SK-N-SH (cell line): ENCODE measurements at regions not wholly inside any gene's neighbourhood (a gene's known extent, or its start where the extent isn't known, plus 50 kb on each side); places are given as distances from the start of the nearest gene placed in this dataset.

Experiments
- CTCF ChIA-PET: fragments of 300-600, 350-600 bp; formaldehyde crosslinking; extraction: SDS; loops from one replicate; lab custom pipeline; 2021; lab: Yijun Ruan, JAX
- POLR2A ChIA-PET: fragments of 350-600 bp; sonication (Branson Sonifier 250); formaldehyde crosslinking; extraction: SDS; loops from one replicate; lab custom pipeline; 2020; ENCODE audit warnings: antibody characterized with exemption, inconsistent platforms; lab: Yijun Ruan, JAX
- DNase-seq: peaks from one replicate; pipeline ENCODE4 v3.0.0; 2012
- H2AFZ ChIP-seq: fragments of 200-600 bp; sonication (generic); 2 replicates; pipeline ENCODE4 v1.8.1; 2016; ENCODE audit warnings: antibody characterized with exemption, mild to moderate bottlenecking, low read depth
- H3F3A ChIP-seq: fragments of 200-600 bp; sonication (generic); replicated peaks from 2 replicates; pipeline ENCODE3; 2016; ENCODE audit warnings: antibody characterized with exemption, mild to moderate bottlenecking; ENCODE audit not compliant: insufficient read depth
- H3K27ac ChIP-seq, 2 experiments: fragments of 200-500 bp in 1 of 2; fragments of 200-600 bp in 1 of 2; sonication (Bioruptor generic) in 1 of 2; sonication (generic), shearing (Covaris generic) in 1 of 2; 2 replicates each; pipeline versions ENCODE4 v1.5.1 to v1.6.1; 2014 to 2016; ENCODE audit warnings: low read depth in 2 of 2, inconsistent platforms in 1 of 2, low read length in 1 of 2, mild to moderate bottlenecking in 1 of 2, mixed read lengths in 1 of 2
- H3K27me3 ChIP-seq: fragments of 200-600 bp; sonication (generic), shearing (Covaris generic); 2 replicates; pipeline ENCODE4 v1.6.1; 2016; ENCODE audit warnings: mixed run types; ENCODE audit not compliant: insufficient read depth
- H3K36me3 ChIP-seq, 2 experiments: fragments of 200-500 bp in 1 of 2; fragments of 200-600 bp in 1 of 2; sonication (Bioruptor generic) in 1 of 2; sonication (generic) in 1 of 2; replicated peaks in 1 of 2; 2 replicates each; pipeline versions ENCODE3 to v1.5.1; 2014 to 2016; ENCODE audit warnings: low read length in 1 of 2, mild to moderate bottlenecking in 1 of 2; ENCODE audit not compliant: insufficient read depth in 2 of 2, control insufficient read depth in 1 of 2
- H3K4me1 ChIP-seq, 2 experiments: fragments of 200-500 bp in 1 of 2; fragments of 200-600 bp in 1 of 2; sonication (Bioruptor generic) in 1 of 2; sonication (generic), shearing (Covaris generic) in 1 of 2; 2 replicates each; pipeline versions ENCODE4 v1.5.1 to v1.6.1; 2014 to 2016; ENCODE audit warnings: low read depth in 1 of 2, low read length in 1 of 2, mixed run types in 1 of 2; ENCODE audit not compliant: insufficient read depth in 2 of 2, control insufficient read depth in 1 of 2
- H3K4me2 ChIP-seq: fragments of 200-600 bp; sonication (generic), shearing (Covaris generic); 2 replicates; pipeline ENCODE4 v1.6.1; 2017; ENCODE audit warnings: mixed run types
- H3K4me3 ChIP-seq, 2 experiments: fragments of 200-500 bp in 1 of 2; fragments of 200-600 bp in 1 of 2; sonication (Bioruptor generic) in 1 of 2; sonication (generic), shearing (Covaris generic) in 1 of 2; 2 replicates each; pipeline versions ENCODE4 v1.5.1 to v1.8.1; 2014 to 2016; ENCODE audit warnings: low read depth in 2 of 2, inconsistent platforms in 1 of 2, low read length in 1 of 2, mild to moderate bottlenecking in 1 of 2, mixed read lengths in 1 of 2, moderate library complexity in 1 of 2
- H3K79me2 ChIP-seq: fragments of 200-600 bp; sonication (generic); 2 replicates; pipeline ENCODE4 v1.8.1; 2017; ENCODE audit warnings: mild to moderate bottlenecking; ENCODE audit not compliant: insufficient read depth
- H3K9ac ChIP-seq: fragments of 200-600 bp; sonication (generic); 2 replicates; pipeline ENCODE4 v1.6.1; 2017; ENCODE audit warnings: mixed run types
- H3K9me2 ChIP-seq: fragments of 200-600 bp; sonication (generic); 2 replicates; pipeline ENCODE4 v1.6.1; 2017; ENCODE audit warnings: mixed run types
- H3K9me3 ChIP-seq: fragments of 200-600 bp; sonication (generic); 2 replicates; pipeline ENCODE4 v1.6.1; 2017; ENCODE audit warnings: mixed run types, mild to moderate bottlenecking, moderate library complexity
- H4K20me1 ChIP-seq: fragments of 200-600 bp; sonication (generic); 2 replicates; pipeline ENCODE4 v1.6.1; 2017; ENCODE audit warnings: mild to moderate bottlenecking, mixed run types; ENCODE audit not compliant: insufficient read depth
- CHD2 ChIP-seq: fragments of 150-350 bp; IDR thresholded peaks from 2 replicates; pipeline ENCODE4 v1.6.1; 2018; ENCODE audit warnings: low read length; ENCODE audit not compliant: partially characterized antibody
- FOXM1 ChIP-seq: IDR thresholded peaks from 2 replicates; pipeline ENCODE4 v1.4.0; 2012; ENCODE audit warnings: low read depth, mild to moderate bottlenecking
- MXI1 ChIP-seq: IDR thresholded peaks from 2 replicates; pipeline ENCODE4 v1.6.1; 2012; ENCODE audit warnings: mild to moderate bottlenecking, low read depth, low read length, improper control_type of control experiment
- NRF1 ChIP-seq: IDR thresholded peaks from 2 replicates; pipeline ENCODE4 v1.6.1; 2012; ENCODE audit warnings: low read depth, mild to moderate bottlenecking, low read length
- POLR2AphosphoS5 ChIP-seq: IDR thresholded peaks from 2 replicates; pipeline ENCODE4 v1.6.1; 2012; ENCODE audit warnings: low read depth, low read length
- RAD21 ChIP-seq: IDR thresholded peaks from 2 replicates; pipeline ENCODE4 v1.6.1; 2012; ENCODE audit warnings: mild to moderate bottlenecking, low read length
- RXRA ChIP-seq: IDR thresholded peaks from 2 replicates; pipeline ENCODE4 v1.4.0; 2012; ENCODE audit warnings: low read depth, mild to moderate bottlenecking, borderline replicate concordance
- TAF1 ChIP-seq: IDR thresholded peaks from 2 replicates; pipeline ENCODE4 v1.6.1; 2012; ENCODE audit warnings: low read depth, mild to moderate bottlenecking, low read length, moderate library complexity, borderline replicate concordance
- WGBS: methylation state at CpG from one replicate; pipeline ENCODE4 v1.1.6; 2017; ENCODE audit warnings: low lambda C conversion rate; 5-methylcytosine and 5-hydroxymethylcytosine counted together
- TF ChIP-seq, protein P1 (sequence below): fragments of 200-600 bp; sonication (generic); IDR thresholded peaks from 2 replicates; pipeline ENCODE4 v1.6.1; 2017; ENCODE audit warnings: antibody characterized with exemption, mild to moderate bottlenecking, moderate library complexity
- TF ChIP-seq, protein P2 (sequence below): fragments of 150-350 bp; IDR thresholded peaks from 2 replicates; pipeline ENCODE4 v1.6.1; 2017; ENCODE audit warnings: antibody characterized with exemption, low read length, low read depth, borderline replicate concordance
- TF ChIP-seq, protein P3 (sequence below): IDR thresholded peaks from 2 replicates; pipeline ENCODE4 v1.4.0; 2012; ENCODE audit warnings: low read depth, borderline replicate concordance
- TF ChIP-seq, protein P4 (sequence below): IDR thresholded peaks from 2 replicates; pipeline ENCODE4; 2012

DNA sequence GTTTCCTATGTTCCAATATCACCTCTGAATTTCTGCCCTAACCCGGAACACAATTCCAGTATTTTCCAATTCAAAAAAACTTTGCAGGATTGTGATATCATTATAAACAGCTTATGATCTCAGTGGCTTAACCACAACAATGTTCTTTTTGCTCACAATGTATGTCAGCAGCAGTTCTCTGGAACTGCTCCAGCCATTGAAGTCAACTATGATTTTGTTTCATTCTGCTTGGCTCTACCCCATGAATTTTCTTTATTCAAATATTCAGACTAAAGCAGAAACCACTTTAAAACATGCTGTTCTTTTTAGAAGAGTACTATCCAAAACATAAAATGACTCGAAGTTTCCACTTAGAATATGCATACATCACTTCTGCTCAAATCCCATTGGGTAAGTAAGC, 1611.1 kb downstream of the ARAP2 start:
- Histone ChIP-seq H2AFZ (no peak overlapping the region), H3K9me3 (no peaks in the 10 kb centered on the region; the same call in 1 of the 2 replicates), H3F3A (no peaks in the 10 kb centered on the region), H3K36me3 (no peaks in the 10 kb centered on the region), H4K20me1 (no peaks in the 10 kb centered on the region), H3K4me3 (no peak overlapping the region), H3K9me2 (no peaks in the 10 kb centered on the region), H3K27ac (no peak overlapping the region), H3K27me3 (no peaks in the 10 kb centered on the region), H3K79me2 (no peaks in the 10 kb centered on the region), H3K4me2 (no peak overlapping the region), H3K9ac (no peak overlapping the region), H3K4me1 (no peaks in the 10 kb centered on the region)
- 34% methylated on average over 2 of the region's 2 CpGs for WGBS
- TF ChIP-seq CHD2 (no peak), NRF1 (no peak), TAF1 (no peak)
- ChIA-PET CTCF (no interaction called here), POLR2A (no interaction called here)
- no peak for DNase-seq

DNA sequence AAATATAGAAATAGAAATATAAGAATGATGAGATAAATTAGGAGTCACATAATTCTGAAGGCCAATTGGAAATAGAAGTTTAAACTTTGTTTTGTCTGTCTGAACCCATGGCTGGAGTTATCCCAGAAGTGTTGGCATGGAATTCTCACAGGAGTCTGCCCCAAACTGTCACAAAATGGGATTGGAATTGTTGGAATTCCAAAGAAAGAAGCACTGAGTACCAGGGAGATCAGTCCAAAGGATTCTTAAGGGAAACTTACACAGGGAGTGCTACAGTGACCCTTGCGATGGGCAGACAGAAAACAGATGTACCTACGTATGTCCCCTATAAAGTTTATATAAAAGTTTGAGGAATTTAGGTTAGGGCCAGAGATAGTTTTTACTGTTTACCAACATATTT, 1607.7 kb downstream of the ARAP2 start:
- 54% methylated on average over 2 of the region's 2 CpGs for WGBS
- no peak overlapping the region for H3K4me2 ChIP-seq
- no peaks in the 10 kb centered on the region for H3K4me1 ChIP-seq
- no peak for DNase-seq
- no peaks in the 10 kb centered on the region for H3K27me3 ChIP-seq
- H3K9me2 ChIP-seq, result no peaks in the 10 kb centered on the region
- H3K27ac ChIP-seq, result no peak overlapping the region
- H3K36me3 ChIP-seq, result no peaks in the 10 kb centered on the region
- POLR2A ChIA-PET, result no interaction called here
- no peaks in the 10 kb centered on the region for H3K79me2 ChIP-seq
- CTCF ChIA-PET, result no interaction called here
- no peak overlapping the region for H2AFZ ChIP-seq
- H4K20me1 ChIP-seq, result no peaks in the 10 kb centered on the region
- TF ChIP-seq FOXM1 (no peak), RXRA (no peak), MXI1 (no peak)
- TF ChIP-seq, protein P1, sequence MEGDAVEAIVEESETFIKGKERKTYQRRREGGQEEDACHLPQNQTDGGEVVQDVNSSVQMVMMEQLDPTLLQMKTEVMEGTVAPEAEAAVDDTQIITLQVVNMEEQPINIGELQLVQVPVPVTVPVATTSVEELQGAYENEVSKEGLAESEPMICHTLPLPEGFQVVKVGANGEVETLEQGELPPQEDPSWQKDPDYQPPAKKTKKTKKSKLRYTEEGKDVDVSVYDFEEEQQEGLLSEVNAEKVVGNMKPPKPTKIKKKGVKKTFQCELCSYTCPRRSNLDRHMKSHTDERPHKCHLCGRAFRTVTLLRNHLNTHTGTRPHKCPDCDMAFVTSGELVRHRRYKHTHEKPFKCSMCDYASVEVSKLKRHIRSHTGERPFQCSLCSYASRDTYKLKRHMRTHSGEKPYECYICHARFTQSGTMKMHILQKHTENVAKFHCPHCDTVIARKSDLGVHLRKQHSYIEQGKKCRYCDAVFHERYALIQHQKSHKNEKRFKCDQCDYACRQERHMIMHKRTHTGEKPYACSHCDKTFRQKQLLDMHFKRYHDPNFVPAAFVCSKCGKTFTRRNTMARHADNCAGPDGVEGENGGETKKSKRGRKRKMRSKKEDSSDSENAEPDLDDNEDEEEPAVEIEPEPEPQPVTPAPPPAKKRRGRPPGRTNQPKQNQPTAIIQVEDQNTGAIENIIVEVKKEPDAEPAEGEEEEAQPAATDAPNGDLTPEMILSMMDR, result no peak
- TF ChIP-seq, protein P2, sequence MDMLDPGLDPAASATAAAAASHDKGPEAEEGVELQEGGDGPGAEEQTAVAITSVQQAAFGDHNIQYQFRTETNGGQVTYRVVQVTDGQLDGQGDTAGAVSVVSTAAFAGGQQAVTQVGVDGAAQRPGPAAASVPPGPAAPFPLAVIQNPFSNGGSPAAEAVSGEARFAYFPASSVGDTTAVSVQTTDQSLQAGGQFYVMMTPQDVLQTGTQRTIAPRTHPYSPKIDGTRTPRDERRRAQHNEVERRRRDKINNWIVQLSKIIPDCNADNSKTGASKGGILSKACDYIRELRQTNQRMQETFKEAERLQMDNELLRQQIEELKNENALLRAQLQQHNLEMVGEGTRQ, result no peak
- no peak overlapping the region for H3K4me3 ChIP-seq
- H3K9ac ChIP-seq, result no peak overlapping the region
- no peaks in the 10 kb centered on the region; the same call in 1 of the 2 replicates for H3K9me3 ChIP-seq
- H3F3A ChIP-seq, result no peaks in the 10 kb centered on the region

DNA sequence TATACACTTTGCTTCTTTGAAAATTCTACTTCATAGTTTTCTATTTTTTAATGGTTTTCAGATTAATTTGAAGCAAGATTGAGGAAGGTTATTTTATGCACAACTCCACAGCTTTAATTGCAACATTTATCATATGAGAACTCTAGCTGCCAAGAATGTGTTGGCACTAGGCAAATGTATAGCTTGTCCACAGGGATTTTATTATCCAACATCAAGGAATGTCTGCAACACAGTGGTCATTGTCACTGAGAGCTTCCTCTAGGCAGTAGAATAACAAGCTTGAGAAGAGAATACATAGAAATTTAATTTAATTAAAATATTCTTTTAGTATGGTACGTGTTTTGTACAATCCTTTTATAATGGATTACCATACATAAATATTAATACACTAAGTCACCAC, 1600.8 kb downstream of the ARAP2 start:
- no peaks in the 10 kb centered on the region for H3K4me1 ChIP-seq
- no peak overlapping the region for H3K9ac ChIP-seq
- H3K36me3 ChIP-seq, result no peaks in the 10 kb centered on the region
- H3K27ac ChIP-seq, result no peak overlapping the region
- no peaks in the 10 kb centered on the region for H3K9me3 ChIP-seq
- H3K4me3 ChIP-seq, result no peak overlapping the region
- ChIA-PET CTCF (no interaction called here), POLR2A (no interaction called here)
- no peaks in the 10 kb centered on the region for H3K79me2 ChIP-seq
- no peaks in the 10 kb centered on the region for H3K9me2 ChIP-seq
- no peak overlapping the region for H3K4me2 ChIP-seq
- no peaks in the 10 kb centered on the region for H3K27me3 ChIP-seq
- no peaks in the 10 kb centered on the region for H4K20me1 ChIP-seq
- WGBS, result 11% methylated on average over 1 of the region's 1 CpG
- no peak for DNase-seq
- H3F3A ChIP-seq, result no peaks in the 10 kb centered on the region
- no peak overlapping the region for H2AFZ ChIP-seq
- TF ChIP-seq POLR2AphosphoS5 (no peak), TAF1 (no peak), CHD2 (no peak), RAD21 (no peak)
- TF ChIP-seq, protein P3, sequence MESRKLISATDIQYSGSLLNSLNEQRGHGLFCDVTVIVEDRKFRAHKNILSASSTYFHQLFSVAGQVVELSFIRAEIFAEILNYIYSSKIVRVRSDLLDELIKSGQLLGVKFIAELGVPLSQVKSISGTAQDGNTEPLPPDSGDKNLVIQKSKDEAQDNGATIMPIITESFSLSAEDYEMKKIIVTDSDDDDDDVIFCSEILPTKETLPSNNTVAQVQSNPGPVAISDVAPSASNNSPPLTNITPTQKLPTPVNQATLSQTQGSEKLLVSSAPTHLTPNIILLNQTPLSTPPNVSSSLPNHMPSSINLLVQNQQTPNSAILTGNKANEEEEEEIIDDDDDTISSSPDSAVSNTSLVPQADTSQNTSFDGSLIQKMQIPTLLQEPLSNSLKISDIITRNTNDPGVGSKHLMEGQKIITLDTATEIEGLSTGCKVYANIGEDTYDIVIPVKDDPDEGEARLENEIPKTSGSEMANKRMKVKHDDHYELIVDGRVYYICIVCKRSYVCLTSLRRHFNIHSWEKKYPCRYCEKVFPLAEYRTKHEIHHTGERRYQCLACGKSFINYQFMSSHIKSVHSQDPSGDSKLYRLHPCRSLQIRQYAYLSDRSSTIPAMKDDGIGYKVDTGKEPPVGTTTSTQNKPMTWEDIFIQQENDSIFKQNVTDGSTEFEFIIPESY, result no peak
- TF ChIP-seq, protein P2, result no peak
- TF ChIP-seq, protein P4, sequence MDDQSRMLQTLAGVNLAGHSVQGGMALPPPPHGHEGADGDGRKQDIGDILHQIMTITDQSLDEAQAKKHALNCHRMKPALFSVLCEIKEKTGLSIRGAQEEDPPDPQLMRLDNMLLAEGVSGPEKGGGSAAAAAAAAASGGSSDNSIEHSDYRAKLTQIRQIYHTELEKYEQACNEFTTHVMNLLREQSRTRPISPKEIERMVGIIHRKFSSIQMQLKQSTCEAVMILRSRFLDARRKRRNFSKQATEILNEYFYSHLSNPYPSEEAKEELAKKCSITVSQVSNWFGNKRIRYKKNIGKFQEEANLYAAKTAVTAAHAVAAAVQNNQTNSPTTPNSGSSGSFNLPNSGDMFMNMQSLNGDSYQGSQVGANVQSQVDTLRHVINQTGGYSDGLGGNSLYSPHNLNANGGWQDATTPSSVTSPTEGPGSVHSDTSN, result no peak
